HG03060 (cell line): ENCODE measurements at regions not wholly inside any gene's neighbourhood (a gene's known extent, or its start where the extent isn't known, plus 50 kb on each side); places are given as distances from the start of the nearest gene placed in this dataset.
A peak's percentile ranks its signal among the peaks of the same experiment; 100 is the strongest.

Source experiments
- ATAC-seq: cut with Tn5 transposase; IDR thresholded peaks from one replicate; pipeline ENCODE4 v1.9.1; 2021; ENCODE audit warnings: low read depth, moderate number of reproducible peaks; ENCODE audit not compliant: unreplicated experiment

DNA sequence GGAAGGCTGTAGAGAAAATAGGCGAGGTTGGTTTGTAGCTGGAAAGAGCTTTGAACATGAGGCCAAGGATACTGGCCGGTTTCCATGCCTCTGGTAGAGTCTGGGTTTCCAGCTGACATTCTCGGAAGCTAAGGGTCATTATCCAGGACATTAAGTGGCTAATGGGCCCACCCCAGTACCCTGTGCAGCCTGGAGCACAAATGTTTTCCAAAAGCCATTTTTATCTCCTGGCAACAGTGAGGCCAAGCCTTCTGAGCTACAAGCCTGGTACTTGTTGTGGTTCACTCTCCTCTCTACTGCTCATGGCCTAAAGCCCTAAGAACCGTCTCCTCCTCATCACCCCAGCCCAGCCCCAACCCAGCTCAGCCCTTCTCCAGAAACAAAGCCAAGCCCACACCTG lies 122.9 kb downstream of the DMRTA2 start:
- ATAC-seq, result no peak

DNA sequence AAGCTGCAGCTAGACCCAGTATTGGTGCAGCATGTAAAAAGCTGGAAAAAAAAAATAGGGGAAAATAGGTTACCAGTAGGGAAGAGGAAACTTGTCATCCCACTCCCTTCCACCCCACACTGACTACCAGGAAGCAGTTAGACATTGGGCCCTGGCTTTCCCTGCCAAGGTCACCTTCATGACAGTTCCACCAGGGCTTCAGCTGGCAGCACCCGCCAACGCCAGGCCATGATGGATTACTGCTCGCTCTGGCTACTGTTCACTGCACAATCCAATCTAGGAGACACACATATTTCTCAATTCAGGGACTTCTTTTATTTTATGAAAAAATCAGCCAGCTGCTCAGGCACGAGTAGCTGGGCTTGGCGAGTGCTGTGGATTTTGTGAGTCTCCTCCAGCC lies 127.7 kb downstream of the DMRTA2 start:
- ATAC-seq, result no peak

DNA sequence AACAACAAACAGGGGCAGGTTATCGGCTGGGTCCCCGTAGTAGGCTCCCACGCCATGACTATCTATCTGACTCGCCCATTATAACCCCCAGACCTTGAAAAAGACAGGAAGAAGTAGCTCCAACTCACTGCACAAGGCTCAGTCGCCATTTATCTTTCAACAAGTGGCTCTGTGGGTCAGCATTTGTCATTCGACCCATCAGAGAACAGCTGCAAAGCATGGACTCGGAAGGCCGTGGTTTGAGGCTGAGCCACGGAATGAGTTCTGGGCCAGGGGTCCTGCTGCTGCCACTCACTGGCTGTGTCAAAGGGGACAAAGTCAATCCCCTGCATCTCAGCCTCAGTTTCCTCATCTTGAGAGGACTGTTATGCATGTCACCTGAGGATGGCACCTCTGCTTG lies 131.0 kb downstream of the DMRTA2 start:
- no peak for ATAC-seq

DNA sequence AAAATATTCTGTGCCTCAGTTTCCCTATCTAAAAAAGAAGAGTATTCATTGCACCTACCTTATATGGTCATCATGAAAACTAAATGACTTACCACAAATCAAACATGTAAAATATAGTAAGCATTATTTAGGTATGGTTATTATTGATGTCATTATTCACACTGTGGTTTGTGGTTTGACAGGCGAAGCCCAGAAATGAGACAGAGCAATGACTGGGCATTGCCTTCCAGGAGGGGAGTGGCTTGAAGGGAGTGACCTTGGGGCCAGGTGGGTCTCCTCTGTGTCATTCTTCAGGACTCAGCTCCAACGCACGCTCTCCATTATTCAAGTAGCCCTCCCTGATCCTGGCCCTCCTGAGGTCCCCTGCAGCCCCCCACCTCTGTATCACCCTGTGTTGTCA lies 133.7 kb downstream of the DMRTA2 start:
- ATAC-seq, result peak; percentile 91

DNA sequence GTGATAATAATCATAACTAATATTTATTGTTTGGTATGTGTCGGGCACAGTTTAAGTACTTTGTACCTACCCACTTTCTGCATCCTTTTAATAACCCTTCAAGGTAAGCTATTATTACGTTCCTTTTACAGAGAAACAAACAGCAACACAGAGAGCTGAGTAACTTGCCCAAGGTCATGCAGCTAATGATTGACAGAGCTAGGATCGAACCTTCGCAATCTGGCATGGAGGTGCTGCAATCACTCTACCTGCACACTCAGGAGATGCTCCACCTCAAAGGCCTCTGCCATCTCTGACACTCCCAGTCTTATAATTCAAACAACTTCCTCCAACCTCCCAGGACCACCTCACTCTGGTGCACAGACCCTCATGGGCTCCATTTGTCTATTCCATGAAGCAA lies 137.2 kb downstream of the DMRTA2 start:
- ATAC-seq, result no peak

DNA sequence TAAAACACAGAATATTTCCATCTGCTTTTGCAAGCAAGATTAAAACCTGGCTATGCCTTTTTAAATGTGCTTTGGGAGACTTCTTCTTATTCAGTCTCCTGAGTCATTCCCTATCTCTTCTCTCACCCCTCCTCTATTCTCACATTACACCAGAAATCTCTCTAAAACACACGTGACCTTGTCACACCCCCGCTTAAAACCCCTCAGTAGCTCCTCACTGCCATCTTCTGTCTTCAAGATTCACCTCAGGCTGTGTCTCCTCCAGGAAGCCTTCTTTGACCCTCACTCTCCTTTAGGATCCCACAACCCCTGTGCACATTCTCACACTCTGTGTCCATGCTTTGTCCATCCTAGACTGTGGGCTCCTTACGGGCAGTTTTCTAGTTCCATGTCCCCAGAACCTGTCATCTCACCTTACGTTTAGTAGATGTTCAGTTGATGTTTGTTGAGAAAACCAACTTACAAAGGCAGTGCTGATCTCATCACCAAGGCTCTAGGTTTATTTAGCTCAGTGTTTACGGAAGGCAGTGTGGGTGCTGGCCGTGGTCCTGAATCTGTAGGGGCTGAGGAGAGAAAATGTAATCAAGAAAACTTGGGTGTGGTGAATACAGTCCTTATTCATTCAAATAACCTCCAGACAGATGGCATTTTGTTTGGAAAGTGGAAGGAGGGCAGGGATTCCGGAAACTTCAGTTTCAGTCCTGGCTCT lies 143.5 kb downstream of the DMRTA2 start:
- no peak for ATAC-seq

DNA sequence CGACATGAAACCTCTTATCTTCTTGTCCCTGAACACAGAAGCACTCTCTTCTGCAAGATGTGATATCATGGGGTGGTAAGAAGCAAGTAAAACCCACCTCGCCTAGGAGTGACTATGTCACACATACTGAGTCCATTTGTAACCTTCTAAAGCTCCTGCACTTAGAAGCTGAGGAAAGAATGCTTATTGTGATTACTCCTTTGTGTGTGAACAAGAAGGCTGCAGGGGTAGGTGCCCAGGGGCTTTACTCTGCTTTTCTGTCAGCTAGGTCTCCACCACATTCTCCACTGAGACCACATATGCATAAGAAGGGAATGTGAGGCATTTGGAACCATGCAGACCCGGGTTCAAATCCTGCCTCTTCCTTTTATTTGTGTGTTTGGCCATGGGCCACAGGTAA lies 144.3 kb downstream of the DMRTA2 start:
- ATAC-seq, result no peak

DNA sequence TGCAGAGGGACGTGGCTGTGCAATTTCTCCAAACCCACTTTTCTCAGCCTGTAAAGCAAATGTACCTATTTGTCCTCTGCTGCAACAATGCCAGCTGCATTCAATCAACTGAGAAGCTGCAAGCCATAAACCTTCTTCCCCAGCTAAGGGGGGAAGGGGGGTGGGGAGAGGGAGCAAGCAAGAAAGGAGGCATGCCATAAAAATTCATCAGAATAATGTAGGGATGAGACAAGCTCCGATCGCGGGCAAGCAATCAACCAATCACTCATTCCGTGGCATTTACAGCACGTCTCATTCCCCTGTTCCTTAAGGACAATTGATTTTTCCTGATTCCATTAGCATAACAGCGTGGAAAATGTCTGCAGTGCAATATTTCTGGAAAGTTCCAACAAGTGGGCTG lies 144.8 kb downstream of the DMRTA2 start:
- no peak for ATAC-seq

DNA sequence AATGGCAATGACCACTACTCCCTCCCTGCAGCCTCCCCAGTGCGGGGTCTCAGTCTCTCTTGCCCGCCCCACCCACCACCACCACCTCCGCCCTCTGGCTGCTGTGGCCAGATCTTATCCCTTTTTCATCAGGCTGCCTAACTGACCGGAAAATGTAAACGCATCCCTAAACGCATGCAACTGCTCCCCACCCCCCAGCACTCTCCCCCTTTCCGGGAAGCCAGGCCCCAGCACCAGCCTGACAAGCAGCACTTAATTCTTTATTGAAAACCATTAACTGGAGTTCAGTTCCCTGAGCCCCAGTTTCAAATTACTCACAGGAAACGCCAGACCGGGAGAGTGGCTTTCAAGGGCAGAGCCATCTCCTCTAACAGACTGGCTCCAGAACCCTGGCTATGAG lies 147.7 kb downstream of the DMRTA2 start:
- no peak for ATAC-seq

DNA sequence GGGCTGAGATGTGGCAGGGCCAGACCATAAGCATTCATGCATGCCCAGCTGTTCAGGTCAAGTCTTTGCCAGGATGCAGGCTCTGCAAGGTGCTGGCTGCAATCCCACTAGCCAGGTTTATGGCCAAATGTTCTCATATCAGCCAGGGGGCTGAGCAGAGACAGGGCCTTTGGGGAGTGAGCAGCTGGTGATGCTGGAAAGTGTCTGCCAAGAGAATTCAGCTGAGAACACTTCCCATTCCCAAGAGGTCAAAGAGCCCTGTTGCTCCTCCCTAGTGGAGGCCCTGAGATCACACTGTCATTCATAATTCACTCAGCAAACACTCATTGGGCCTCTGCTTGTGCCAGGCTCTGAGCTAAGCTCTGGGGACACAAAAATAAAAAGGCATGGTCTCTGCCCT lies 150.3 kb downstream of the DMRTA2 start:
- no peak for ATAC-seq

DNA sequence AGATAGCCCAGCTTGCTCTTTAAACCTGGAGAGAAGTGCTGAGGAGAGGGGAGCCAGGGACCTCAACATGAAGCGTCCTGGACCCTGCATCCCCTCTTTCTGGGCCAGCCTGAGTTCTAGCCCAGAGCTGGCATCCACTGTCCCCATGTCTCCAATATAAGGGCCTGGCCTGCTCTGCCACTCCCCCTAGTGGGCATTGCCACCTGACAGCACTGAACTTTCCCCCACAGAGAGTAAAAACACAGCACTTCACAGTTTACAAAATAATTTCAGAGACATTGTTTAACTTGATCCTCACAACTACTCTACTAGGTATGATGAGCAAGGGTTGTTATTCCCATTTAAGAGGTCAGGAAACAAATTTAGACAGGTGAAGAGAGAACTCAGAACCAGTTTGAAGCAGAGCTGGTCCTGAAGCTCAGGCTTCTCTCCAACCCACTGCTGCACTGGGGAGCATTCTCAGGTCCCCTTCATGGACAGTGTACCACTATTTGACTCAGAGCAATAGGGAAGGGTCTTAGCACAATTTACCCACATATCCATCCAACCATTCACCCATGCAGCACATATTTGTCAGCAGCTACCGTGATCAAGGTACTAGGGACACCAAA lies 151.2 kb downstream of the DMRTA2 start:
- ATAC-seq, result no peak

DNA sequence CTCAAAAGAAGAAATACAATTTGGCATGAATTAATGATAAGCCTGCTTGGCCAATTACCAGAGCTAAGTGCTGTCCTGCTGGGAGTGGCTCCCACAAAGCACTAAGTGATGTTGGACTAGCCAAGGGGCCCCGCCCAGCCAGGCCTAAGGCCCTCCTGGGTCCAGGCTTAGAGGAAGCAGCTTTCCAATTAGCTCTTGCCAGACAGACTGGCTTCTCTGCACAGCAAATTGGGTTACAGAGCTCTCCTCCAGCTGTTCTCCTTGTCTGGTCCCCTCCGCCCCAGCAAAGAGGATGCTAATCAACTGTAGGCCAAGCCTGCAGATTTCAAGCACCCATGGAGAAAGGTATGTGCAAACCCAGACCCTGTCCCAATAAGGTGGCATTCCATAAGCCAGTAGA lies 151.9 kb downstream of the DMRTA2 start:
- no peak for ATAC-seq

DNA sequence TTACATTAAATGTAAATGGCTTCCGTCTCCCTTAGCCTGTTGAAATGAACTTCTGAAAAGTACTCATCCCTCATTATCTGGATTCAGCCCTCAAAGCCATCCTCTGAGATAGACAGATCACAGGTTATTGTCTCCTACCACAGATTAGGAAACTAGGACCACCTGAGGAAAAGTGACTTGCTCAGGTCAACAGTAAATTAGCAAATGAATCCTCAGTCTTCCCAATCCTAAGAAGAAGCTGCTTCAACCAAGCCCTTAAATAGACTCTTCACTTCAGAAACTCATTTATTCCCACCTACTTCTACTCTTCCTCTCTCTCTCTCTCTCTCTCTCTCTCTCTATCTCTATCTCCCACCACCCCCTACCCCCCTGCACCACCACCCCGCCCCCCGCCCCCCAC lies 152.3 kb downstream of the DMRTA2 start:
- no peak for ATAC-seq

DNA sequence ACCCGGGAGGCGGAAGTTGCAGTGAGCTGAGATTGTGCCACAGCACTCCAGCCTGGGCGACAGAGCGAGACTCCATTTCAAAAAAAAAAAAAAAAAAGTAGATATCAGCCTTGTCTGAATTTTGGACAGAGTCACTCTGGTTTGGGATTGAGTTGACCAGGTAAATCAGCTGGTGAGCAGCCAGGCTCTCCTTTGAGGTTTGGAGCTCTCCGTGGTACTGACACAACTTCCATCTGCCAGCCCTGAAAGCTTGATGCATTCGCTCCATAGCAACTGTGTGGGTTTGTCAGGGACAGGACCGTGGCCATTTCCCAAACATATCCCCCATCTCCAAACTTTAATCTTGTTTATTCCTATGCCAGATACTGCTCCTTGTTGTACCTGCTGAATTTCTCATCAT lies 155.2 kb downstream of the DMRTA2 start:
- ATAC-seq, result no peak

DNA sequence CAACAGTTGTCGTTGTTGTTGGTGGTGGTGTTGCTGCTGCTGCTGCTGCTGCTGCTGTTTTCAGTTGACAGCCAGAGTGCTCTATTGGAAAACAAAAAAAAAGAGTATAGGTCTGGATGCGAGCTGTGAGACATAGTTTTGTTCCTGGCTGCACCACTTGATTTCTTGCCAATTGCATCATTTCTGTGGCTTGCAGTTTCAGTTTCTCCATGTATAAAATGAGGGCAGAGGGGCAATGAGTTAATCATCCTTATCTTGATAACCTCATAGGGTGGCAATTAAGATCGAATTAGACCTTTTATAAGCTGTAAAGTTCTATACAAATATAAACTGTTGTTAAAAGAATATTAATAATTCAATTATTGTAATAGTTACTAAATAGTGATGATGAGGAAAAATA lies 156.7 kb downstream of the DMRTA2 start:
- ATAC-seq, result no peak

DNA sequence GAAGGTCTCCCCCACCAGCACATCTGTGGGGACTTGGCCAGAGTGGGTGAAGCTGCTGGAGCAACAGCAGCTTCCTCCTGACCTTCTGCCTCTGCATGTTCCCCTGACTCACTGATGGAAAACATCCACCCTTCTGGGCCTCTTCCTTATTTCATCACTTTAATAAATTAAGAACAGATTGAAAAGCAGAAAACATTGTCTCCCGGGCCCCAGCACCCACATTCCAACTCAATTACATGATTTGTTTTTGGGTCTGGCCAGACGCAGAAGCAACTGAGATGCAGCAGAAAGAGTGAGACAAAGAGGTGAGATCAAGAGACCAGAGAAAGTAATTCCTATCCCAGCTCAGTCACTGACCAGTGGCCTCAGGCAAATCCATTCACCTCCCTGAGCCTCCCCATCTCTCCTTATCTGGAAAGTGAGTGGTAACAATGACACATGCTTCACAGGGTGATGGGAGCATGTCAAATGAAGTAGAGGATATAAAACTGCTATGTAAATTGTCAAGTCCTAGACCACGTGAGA lies 157.1 kb downstream of the ELAVL4 start:
- ATAC-seq, result no peak

DNA sequence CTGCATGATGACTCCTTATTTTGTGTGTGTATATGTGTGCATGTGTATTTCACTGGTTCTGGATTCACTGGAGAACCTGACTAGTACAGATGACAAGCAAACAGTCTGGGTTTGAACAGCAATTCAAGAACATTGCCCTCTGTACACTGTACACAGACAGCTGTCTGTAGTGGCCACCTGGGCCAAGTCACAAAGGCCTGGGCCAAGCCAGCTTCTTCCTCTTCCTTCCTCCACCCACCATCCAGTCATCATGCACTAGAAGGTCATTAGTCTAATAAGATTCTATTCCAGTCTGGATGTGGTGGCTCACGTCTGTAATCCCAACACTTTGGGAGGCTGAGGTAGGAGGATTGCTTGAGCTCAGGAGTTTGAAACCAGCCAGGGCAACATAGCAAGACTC lies 155.9 kb downstream of the ELAVL4 start:
- no peak for ATAC-seq

DNA sequence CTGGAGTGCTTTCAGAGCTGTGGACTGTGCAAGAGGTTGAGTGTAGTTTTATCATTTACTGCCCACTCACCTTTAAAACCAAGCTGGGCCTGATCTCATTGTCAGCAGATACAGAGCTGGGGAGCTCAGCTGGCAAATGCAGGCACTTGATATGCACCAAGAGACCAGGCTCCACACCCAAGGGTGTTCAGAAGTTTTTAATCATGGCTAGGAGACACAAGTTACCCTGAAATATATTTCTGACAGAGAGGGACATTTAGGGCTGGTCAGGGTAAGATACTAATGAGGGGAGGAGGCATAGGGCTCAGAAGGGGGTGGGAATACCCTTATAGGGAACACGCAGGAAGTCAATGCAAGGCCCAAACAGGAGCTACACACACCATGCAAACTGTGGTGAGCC lies 153.7 kb downstream of the ELAVL4 start:
- no peak for ATAC-seq

DNA sequence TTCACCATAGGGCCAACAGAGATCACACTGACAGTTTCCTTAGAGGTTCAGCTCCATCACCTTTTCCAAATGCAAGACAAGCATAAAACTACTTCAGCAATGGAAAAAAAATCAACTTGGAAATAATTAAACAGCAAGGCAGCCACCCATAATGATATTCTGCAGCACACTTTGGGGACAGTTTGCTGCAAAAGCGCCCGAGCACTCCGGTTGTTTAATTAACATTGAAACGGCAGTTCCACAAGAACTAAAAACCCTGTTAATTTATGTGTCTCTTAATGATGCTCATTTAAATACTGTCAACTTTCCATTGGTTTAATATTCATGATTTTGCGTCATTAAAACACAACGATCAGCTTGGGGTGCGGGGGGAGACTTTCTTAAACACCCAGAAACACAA lies 153.2 kb downstream of the ELAVL4 start:
- no peak for ATAC-seq

DNA sequence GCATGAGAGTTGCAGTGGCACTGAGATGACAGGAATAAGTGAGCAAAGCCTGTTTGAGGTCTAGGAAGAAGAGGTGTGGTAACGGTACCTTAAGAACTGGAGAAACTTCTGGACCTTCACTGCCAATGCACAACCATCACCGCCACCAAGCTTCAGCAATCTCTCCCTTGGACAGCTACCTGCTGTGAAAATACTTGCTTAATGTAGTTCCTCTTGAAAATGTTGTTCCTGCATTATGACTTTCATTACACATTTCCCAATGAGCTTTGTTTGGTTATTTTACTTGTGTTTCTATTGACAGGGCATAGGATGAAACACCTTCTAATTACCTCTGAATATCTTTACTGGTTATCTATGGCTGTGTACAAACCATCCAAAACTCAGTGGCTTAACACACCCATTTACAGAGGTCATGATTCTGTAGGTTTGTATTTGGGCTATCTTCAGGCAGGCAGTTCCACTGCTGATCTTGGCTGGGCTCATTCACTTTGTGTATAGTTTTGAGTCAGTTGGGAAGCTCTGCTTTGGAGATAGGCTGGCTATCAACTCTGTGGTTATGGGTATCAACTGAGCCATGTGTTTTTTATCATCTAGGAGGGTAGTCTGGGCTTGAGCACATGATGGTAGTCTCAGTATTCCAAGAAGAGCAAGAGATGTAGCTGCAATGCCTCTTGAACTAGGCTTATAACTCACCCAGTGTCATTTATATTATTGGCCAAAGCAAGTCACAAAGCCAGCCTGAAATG lies 149.4 kb downstream of the ELAVL4 start:
- ATAC-seq, result no peak

DNA sequence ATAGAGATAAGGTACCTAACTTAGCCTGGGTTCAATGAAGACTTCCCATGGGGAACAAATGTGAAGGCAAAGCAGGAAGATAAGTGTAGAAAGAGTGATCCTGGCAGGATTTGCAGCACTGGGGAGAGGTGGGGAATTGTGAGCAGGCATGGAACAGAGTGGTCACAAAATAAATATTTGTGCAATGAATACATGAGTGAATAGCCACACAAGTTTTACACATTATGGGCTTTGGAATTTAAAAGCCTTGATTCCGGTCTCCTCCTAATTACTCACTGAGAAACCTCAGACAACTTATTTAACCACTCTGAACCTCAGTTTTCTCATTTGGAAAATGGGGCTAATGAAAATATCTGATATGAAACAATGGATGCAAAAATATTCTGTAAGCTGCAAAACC lies 148.3 kb downstream of the ELAVL4 start:
- ATAC-seq, result no peak
